GM12865 (cell line): ENCODE measurements at regions not wholly inside any gene's neighbourhood (a gene's known extent, or its start where the extent isn't known, plus 50 kb on each side); places are given as distances from the start of the nearest gene placed in this dataset.

Source experiments
- DNase-seq: peaks from one replicate; pipeline ENCODE4 v3.0.0; 2010; ENCODE audit warnings: low read depth
- H3K4me3 ChIP-seq: 2 replicates; pipeline ENCODE4 v1.5.1; 2011; ENCODE audit warnings: mild to moderate bottlenecking, low read depth, low read length, control low read depth
- TF ChIP-seq, protein P1 (sequence below): IDR thresholded peaks from 2 replicates; pipeline ENCODE4 v1.5.1; 2011; ENCODE audit warnings: low read length, control low read depth, low read depth, inconsistent platforms; ENCODE audit not compliant: insufficient read depth; ENCODE audit errors: missing control alignments

DNA sequence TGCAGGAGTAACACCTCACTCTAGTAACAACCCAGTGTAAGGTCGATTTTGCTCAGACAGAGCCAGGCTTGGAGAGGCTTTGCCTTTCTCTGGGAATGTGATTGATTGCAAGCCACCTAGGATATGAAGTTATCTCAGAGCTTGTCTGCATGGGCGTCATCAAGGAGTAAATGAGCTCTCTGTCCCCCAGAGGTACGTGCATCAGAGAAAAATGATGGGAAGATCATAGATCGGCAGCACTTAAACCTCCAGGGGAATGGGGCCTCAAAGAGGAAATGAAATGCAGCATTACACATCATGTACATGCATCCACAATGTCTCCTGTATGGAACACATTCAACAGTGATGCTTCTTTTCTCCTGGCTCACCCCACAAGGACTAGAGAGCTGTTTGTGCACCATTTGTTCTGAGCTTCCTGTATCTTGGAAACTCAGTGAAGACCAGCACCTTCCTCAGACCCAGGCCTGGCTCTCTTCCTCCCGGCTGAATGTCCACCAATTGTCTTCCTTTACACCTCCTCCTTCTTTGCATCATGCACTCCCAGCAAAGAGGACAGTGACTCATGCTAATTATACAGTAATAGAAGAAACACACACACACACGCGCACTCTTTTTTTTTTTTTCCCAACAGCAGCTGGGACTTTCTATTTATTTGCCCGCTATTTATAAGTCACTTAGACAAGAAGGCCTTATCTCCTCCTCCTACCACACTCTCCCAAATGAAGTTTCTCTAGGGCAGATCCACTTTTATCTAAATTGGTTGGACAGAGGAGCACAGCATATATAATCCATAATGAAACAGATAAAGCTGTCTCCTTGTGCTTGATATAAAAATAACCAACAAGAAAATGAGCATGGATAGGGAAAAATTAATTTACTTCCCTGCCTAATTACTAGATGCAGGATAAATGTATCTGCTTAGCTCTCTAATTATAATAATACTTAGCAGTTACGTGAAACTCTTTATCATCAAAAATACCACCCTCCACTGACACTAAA is 990.7 kb downstream of the CCSER2 start:
- TF ChIP-seq, protein P1, sequence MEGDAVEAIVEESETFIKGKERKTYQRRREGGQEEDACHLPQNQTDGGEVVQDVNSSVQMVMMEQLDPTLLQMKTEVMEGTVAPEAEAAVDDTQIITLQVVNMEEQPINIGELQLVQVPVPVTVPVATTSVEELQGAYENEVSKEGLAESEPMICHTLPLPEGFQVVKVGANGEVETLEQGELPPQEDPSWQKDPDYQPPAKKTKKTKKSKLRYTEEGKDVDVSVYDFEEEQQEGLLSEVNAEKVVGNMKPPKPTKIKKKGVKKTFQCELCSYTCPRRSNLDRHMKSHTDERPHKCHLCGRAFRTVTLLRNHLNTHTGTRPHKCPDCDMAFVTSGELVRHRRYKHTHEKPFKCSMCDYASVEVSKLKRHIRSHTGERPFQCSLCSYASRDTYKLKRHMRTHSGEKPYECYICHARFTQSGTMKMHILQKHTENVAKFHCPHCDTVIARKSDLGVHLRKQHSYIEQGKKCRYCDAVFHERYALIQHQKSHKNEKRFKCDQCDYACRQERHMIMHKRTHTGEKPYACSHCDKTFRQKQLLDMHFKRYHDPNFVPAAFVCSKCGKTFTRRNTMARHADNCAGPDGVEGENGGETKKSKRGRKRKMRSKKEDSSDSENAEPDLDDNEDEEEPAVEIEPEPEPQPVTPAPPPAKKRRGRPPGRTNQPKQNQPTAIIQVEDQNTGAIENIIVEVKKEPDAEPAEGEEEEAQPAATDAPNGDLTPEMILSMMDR = no peak
- no peak for DNase-seq
- no peak overlapping the region for H3K4me3 ChIP-seq

DNA sequence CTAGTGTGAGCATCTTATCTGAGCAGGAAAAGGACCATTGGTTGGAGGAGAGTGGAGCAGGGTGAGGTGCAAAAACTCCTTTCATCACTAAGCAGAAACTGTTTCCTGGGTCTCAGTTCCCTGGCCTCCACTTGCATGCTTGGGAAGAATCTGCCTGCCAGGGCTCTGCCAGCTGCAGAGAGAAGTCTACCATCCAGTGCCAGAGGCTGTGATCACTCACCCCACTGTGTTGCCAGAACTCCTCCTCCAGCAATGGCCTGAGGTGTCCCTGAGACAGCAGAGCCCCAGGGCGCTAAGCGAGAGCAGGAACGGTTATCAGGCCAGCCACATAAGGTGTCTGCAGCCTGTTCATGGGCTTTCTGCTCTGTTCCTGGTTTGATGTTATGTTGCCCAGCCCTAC is 991.4 kb downstream of the CCSER2 start:
- H3K4me3 ChIP-seq = no peak overlapping the region
- DNase-seq = no peak
- TF ChIP-seq, protein P1 = no peak

DNA sequence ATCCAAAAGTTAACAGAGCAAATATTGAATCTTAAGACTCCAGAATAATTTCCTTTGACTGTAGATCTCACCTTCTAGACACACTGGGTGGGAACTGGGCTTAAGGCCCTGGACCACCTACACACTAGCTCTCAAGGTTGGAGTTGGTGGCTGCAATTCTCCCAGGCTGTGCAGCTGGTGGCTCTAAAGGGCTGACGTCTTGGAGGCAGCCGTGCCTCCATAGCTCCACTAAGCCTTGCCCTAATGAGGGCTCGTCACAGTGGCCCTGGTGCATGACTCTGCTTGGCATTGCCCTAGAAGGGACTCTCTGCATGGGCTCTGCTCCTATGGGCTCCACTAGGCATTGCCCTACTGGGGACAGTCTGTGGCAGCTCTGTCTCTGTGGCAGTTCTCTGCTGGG is 1005.2 kb downstream of the CCSER2 start:
- TF ChIP-seq, protein P1 = no peak
- DNase-seq = no peak
- no peak overlapping the region for H3K4me3 ChIP-seq

DNA sequence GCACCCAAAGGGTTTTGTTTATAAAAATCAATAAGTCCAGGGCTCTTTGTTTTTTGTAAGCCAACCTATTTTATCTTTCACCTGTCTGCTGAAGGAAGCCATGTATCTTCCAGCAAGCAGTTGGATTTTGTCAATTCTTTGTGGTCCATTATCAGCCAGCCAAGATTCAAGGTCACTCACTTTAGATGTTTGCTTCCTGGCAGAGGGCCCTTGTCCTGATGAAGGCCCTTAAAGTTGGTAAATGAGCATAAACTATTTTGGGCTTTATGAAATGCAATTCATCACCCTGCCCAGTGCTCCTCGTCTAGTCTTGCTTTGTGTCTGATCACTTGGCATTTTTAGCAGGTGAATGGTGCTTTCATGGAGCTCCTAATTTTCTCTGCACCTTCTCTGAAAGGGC is 1004.2 kb downstream of the GRID1 start:
- TF ChIP-seq, protein P1 = no peak
- DNase-seq = no peak
- H3K4me3 ChIP-seq = no peak overlapping the region

DNA sequence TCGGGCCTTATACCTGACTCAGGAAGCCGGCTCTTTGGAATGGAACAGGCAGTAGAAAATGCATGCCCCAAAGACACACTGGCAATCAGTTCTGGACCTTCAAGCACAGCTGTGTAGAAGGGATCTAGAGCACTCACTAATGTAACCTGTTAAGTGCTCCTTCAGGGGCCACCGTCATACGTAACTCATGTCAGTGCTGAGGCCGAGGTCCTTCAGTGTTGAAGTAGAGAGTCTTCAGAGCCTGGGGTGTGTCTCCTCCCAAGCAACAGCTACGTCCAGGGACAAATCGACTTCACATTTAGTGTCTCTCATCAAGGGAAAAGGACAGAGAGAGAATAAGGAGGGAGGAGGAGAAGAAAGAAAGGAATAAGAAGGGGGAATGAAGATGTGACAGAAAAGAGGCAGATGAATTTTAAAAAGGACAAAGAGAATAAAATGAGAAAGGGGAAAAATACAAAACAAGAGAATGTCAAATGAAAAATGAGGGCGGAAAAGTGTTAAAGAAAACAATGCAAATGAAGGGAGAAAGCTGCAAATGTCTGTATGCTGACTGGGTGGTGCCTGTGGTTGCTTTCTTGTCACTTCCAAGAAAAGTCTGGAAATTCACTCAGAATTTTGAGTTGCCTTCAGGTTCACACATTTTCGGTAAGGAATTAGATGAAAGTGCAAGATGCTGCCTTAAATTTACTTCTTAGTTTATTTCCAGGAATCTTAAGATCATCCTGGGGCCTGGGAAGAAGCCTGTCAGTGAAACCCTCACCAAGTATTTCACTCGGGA is 989.4 kb downstream of the GRID1 start:
- no peak for DNase-seq
- no peak overlapping the region for H3K4me3 ChIP-seq
- TF ChIP-seq, protein P1 = no peak

DNA sequence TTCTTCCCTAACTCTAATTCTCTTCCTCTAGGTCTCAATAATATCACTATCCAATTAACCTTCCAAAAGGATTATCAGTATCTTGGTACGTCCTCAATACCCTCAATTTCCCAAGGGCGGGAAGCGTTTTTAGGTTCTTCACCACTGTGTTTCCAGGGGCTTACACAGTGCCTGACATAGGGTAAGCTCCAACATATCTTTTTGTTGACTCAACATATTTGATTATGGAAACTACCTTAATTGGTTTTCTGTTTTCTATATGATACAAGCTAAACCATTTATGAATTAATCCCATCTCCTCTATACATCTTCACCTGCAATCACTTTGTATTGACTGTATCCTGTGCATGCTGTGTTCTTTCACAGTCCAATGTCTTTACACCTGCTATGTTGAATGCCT is 987.3 kb downstream of the GRID1 start:
- TF ChIP-seq, protein P1 = no peak
- DNase-seq = no peak
- no peak overlapping the region for H3K4me3 ChIP-seq
